Upper lobe of left lung (tissue), 4 donors: ENCODE measurements at regions not wholly inside any gene's neighbourhood (a gene's known extent, or its start where the extent isn't known, plus 50 kb on each side); places are given as distances from the start of the nearest gene placed in this dataset.

Experiments used
- CTCF ChIP-seq, 6 experiments: fragments of 450-650 bp in 4 of 6; fragments of 200-600 bp in 2 of 6; sonication (generic) in 2 of 6; IDR thresholded peaks; one replicate each; pipeline ENCODE4 v1.5.1; 2016 to 2019; ENCODE audit warnings: antibody characterized with exemption in 6 of 6
- POLR2A ChIP-seq, 4 donors: fragments of 450-650 bp; IDR thresholded peaks; one replicate each; pipeline ENCODE4 v1.5.1; 2016 to 2017; ENCODE audit warnings: antibody characterized with exemption in 4 of 4, mild to moderate bottlenecking in 2 of 4

GRCh38 chr4:38612646-38613414, 51.2 kb upstream of the KLF3 start:
- TF ChIP-seq POLR2A (IDR thresholded peaks at IDR 0.05) (no peak), CTCF (IDR thresholded peaks at IDR 0.05) (no peak)
